ENCODE measurements at regions not wholly inside any gene's neighbourhood (a gene's known extent, or its start where the extent isn't known, plus 50 kb on each side); places are given as distances from the start of the nearest gene placed in this dataset.

DNA sequence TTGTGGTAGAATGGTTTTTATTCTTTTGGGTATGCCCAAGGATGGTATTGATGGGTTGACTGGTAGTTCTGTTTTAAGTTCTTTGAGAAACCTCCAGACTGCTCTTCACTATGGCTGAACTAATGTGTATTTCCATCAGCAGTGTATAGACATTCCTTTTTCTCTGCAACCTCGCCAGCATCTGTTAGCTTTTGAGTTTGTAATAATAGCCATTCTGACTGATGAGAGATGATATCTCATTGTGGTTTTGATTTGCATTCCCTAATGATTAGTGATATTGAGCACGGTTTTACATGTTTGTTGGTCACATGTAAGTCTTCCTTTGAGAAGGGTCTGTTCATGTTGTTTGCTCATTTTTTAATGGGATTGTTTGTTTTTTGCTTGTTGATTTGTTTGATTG is 1348.7 kb upstream of the NXPH2 start:
- no peaks in the 10 kb centered on the region for H3K36me3 ChIP-seq (ENCODE audit: control insufficient read depth, insufficient read depth, low read length)
- no peaks in the 10 kb centered on the region for H3K27me3 ChIP-seq (ENCODE audit: control insufficient read depth, insufficient read depth, low read length)
- DNase-seq (ENCODE audit: low read depth) (no peak), FAIRE-seq (no peak)
- no peak overlapping the region for H3K4me3 ChIP-seq (ENCODE audit: low read depth, low read length)
- TF ChIP-seq, protein P1, sequence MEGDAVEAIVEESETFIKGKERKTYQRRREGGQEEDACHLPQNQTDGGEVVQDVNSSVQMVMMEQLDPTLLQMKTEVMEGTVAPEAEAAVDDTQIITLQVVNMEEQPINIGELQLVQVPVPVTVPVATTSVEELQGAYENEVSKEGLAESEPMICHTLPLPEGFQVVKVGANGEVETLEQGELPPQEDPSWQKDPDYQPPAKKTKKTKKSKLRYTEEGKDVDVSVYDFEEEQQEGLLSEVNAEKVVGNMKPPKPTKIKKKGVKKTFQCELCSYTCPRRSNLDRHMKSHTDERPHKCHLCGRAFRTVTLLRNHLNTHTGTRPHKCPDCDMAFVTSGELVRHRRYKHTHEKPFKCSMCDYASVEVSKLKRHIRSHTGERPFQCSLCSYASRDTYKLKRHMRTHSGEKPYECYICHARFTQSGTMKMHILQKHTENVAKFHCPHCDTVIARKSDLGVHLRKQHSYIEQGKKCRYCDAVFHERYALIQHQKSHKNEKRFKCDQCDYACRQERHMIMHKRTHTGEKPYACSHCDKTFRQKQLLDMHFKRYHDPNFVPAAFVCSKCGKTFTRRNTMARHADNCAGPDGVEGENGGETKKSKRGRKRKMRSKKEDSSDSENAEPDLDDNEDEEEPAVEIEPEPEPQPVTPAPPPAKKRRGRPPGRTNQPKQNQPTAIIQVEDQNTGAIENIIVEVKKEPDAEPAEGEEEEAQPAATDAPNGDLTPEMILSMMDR (IDR thresholded peaks at IDR 0.05; ENCODE audit: insufficient read depth, low read length, severe bottlenecking): no peak

DNA sequence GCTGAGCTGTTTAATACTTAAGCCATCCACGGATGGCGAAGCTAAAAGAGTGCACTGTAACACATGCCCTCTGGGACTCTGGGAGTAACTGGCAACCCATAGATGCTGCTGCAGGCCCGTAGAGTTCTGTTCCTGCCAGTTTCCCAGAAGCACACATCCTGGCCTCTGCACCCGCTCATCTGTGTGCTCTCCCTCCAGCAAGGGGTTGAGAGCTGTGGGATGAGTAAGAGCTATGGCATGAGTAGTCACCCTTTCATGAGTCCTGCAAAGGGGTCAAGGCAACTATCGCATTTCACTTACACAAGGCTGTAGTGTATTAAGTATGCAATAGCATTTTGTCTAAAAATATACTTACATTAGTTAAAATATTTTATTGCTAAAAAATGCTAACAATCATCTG is 1341.8 kb upstream of the NXPH2 start:
- H3K4me3 ChIP-seq (ENCODE audit: low read depth, low read length): no peak overlapping the region
- no peaks in the 10 kb centered on the region for H3K36me3 ChIP-seq (ENCODE audit: control insufficient read depth, insufficient read depth, low read length)
- TF ChIP-seq, protein P1 (IDR thresholded peaks at IDR 0.05; ENCODE audit: insufficient read depth, low read length, severe bottlenecking): no peak
- FAIRE-seq (no peak), DNase-seq (ENCODE audit: low read depth) (no peak)
- no peaks in the 10 kb centered on the region for H3K27me3 ChIP-seq (ENCODE audit: control insufficient read depth, insufficient read depth, low read length)

DNA sequence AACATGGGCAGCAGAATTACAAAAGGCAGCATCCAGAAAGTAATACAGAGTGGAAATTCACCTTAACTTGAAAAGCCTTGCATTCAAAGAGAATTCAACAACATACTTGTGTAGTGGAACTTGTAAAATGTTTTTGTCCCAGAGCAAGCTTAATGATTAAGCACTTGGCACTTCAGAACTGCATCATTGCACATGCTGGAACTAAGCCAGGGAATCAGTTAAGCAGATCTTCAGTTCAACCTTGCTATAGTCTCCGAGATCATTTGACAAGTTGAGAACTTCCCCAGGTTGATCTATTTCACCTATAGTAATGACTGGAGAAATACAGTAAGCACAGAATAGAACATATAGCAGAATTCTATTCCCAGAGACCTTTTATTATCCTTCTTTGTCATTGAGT is 1337.2 kb upstream of the NXPH2 start:
- FAIRE-seq: no peak
- Histone ChIP-seq H3K4me3 (ENCODE audit: low read depth, low read length) (no peak overlapping the region), H3K36me3 (ENCODE audit: control insufficient read depth, insufficient read depth, low read length) (no peaks in the 10 kb centered on the region), H3K27me3 (ENCODE audit: control insufficient read depth, insufficient read depth, low read length) (no peaks in the 10 kb centered on the region)
- TF ChIP-seq, protein P1 (IDR thresholded peaks at IDR 0.05; ENCODE audit: insufficient read depth, low read length, severe bottlenecking): no peak
- DNase-seq (ENCODE audit: low read depth): peak; percentile 0

DNA sequence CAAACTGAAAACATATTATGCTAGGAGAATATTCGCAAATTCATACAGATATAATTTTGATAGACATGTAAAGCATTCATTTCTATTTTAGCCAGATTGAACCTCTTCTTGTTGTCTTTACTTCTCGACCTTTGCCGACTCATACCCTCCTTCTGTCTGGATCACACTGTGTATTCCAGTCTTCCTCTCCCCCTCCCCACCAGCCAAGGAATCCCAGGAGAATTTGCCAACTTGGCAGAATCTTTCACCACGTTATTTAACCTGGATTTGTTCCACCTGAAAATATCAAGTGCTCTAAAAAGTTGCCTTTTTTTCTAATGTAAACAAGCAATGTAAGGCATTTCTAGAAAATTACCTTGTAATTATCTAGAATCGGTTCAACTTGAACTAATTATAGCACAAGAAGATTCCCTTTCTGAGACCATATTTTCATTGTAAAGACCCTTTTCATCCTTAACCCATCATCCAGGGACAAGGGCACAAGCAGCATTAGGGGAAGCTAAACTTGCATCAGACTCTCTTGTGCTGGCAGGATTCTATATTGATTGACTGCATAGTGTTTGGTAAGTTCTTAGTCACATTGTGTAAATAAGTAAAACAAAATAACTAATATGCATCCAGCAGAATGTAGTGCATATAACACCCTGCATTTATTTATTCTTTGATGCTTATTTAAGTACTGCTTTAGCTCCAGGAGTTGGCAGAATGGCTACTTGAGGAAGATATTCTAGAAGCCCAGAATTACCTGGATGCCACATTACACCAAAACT is 1328.7 kb upstream of the NXPH2 start:
- H3K36me3 ChIP-seq (ENCODE audit: control insufficient read depth, insufficient read depth, low read length): no peaks in the 10 kb centered on the region
- TF ChIP-seq, protein P1 (IDR thresholded peaks at IDR 0.05; ENCODE audit: insufficient read depth, low read length, severe bottlenecking): no peak
- H3K27me3 ChIP-seq (ENCODE audit: control insufficient read depth, insufficient read depth, low read length): no peaks in the 10 kb centered on the region
- no peak overlapping the region for H3K4me3 ChIP-seq (ENCODE audit: low read depth, low read length)
- FAIRE-seq (no peak), DNase-seq (ENCODE audit: low read depth) (no peak)

DNA sequence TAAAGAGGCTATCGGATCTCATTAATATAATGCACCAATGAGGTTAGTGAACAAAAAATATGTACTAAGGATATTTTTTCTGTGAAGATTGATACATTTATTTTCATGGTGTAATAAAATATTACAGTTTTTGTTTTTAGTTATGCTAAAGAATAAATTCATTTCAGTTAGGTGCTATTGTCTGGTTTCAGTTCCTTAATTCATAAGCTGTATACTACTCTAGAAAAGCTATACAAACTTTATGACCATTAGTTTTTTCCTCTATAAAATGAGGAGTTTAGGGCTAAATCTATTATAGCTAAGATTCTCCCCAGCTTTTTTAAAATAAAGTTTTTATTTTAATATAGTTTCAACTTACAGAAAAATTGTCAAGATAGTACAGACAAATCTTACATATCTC is 1311.7 kb upstream of the NXPH2 start:
- FAIRE-seq (no peak), DNase-seq (ENCODE audit: low read depth) (no peak)
- no peaks in the 10 kb centered on the region for H3K36me3 ChIP-seq (ENCODE audit: control insufficient read depth, insufficient read depth, low read length)
- TF ChIP-seq, protein P1 (IDR thresholded peaks at IDR 0.05; ENCODE audit: insufficient read depth, low read length, severe bottlenecking): no peak
- no peak overlapping the region for H3K4me3 ChIP-seq (ENCODE audit: low read depth, low read length)
- H3K27me3 ChIP-seq (ENCODE audit: control insufficient read depth, insufficient read depth, low read length): no peaks in the 10 kb centered on the region

DNA sequence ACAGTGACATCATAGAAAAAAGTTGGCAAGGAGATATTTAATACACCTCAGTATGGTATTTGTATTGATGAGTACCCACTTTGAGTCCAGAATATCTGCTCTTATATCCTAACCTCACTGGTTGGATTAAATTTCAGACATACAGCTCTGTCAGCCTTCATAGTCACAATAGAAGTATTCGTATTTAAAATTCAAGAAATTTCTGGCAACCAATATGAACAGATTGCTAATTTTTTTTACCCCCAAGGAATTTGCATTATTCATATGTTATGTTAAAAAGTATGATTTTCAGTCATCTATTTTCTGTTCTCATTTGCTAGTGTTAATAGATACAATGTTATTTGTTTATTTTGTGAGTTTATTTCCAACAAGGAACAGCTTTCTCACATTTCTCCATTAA is 1306.8 kb upstream of the NXPH2 start:
- FAIRE-seq (no peak), DNase-seq (ENCODE audit: low read depth) (no peak)
- Histone ChIP-seq H3K36me3 (ENCODE audit: control insufficient read depth, insufficient read depth, low read length) (no peaks in the 10 kb centered on the region), H3K27me3 (ENCODE audit: control insufficient read depth, insufficient read depth, low read length) (no peaks in the 10 kb centered on the region), H3K4me3 (ENCODE audit: low read depth, low read length) (no peak overlapping the region)
- TF ChIP-seq, protein P1 (IDR thresholded peaks at IDR 0.05; ENCODE audit: insufficient read depth, low read length, severe bottlenecking): no peak
